ENCODE measurements at regions not wholly inside any gene's neighbourhood (a gene's known extent, or its start where the extent isn't known, plus 50 kb on each side); places are given as distances from the start of the nearest gene placed in this dataset.

- TF ChIP-seq POLR2A (IDR thresholded peaks at IDR 0.05) (no peak), CTCF (IDR thresholded peaks at IDR 0.05) (no peak), POLR2AphosphoS5 (IDR thresholded peaks at IDR 0.05; ENCODE audit: insufficient read depth in 1 of 2, low read depth in 1 of 2) (no peak)
- H3K4me1 ChIP-seq = no peaks in the 10 kb centered on the region
- H3K4me3 ChIP-seq = no peak overlapping the region
- no peak overlapping the region for H3K27ac ChIP-seq
- no peak for DNase-seq (ENCODE audit: extremely low spot score in 2 of 2)
- H3K36me3 ChIP-seq = no peaks in the 10 kb centered on the region
- no peaks in the 10 kb centered on the region for H3K27me3 ChIP-seq
- intact Hi-C loops (cut with DNase I) = no loop called here
- no peaks in the 10 kb centered on the region for H3K9me3 ChIP-seq
These were observed 210.2 kb upstream of the ADARB2 start for GRCh38 chr10:1947464-1948003.

DNA sequence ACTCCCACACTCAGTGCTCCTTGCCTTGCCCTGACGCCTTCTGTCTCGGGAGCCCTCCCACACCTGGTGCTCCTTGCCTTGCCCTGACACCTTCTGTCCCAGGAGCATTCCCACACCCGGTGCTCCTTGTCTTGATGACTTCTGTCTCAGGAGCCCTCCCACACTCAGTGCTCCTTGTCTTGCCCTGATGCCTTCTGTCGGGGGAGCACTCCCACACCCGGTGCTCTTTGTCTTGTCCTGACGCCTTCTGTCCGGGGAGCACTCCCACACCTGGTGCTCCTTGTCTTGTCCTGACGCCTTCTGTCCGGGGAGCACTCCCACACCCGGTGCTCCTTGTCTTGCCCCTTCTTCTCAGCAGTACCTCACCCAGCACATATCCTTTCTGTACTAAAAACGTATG lies 207.2 kb upstream of the ADARB2 start:
- Histone ChIP-seq H3K36me3 (no peaks in the 10 kb centered on the region), H3K4me1 (no peaks in the 10 kb centered on the region), H3K9me3 (no peaks in the 10 kb centered on the region), H3K4me3 (no peak overlapping the region), H3K27ac (no peak overlapping the region), H3K27me3 (no peaks in the 10 kb centered on the region)
- intact Hi-C loops (cut with DNase I) = no loop called here
- DNase-seq (ENCODE audit: extremely low spot score in 2 of 2) = no peak
- TF ChIP-seq POLR2A (IDR thresholded peaks at IDR 0.05) = no peak
- no peak for TF ChIP-seq POLR2AphosphoS5 (IDR thresholded peaks at IDR 0.05; ENCODE audit: insufficient read depth in 1 of 2, low read depth in 1 of 2)
- TF ChIP-seq CTCF (IDR thresholded peaks at IDR 0.05) = no peak

DNA sequence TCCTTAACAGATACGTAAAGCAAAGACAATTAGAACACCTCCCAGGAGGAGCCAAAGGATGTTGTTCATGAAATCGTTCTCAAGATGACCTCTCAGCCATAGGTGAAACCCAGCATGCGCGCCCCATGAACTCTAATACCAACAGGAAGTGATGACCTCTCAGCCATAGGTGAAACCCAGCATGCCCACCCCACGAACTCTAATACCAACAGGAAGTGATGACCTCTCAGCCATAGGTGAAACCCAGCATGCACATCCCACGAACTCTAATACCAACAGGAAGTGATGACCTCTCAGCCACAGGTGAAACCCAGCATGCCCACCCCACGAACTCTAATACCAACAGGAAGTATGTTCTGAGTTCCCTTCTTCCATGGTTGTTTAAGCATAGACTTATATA lies 205.2 kb upstream of the ADARB2 start:
- no peak overlapping the region for H3K27ac ChIP-seq

DNA sequence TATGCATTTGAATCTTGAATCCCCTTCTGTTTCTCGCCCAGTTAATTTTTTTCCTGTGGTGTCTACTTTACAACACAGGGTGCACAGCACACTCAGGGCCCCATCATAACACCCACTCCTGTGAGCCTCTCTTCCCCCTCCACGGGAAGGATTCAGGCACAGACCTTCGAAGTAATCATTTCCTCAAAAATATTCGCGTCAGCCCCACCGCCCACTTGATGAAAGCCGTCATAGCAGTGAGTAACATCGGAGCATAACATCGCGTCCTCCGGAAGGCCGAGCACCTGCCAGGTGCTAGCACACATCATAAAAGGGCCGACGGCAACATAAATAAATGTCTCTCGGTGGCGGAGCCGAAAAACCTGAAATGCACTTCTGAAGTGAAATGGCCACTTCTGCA lies 201.7 kb upstream of the ADARB2 start:
- H3K4me3 ChIP-seq = no peak overlapping the region
- no peak for DNase-seq (ENCODE audit: extremely low spot score in 2 of 2)
- TF ChIP-seq POLR2AphosphoS5 (IDR thresholded peaks at IDR 0.05; ENCODE audit: insufficient read depth in 1 of 2, low read depth in 1 of 2) (no peak), CTCF (IDR thresholded peaks at IDR 0.05) (no peak), POLR2A (IDR thresholded peaks at IDR 0.05) (no peak)
- no peaks in the 10 kb centered on the region for H3K27me3 ChIP-seq
- intact Hi-C loops (cut with DNase I) = no loop called here
- no peaks in the 10 kb centered on the region for H3K36me3 ChIP-seq
- no peaks in the 10 kb centered on the region for H3K9me3 ChIP-seq
- no peak overlapping the region for H3K27ac ChIP-seq
- H3K4me1 ChIP-seq = no peaks in the 10 kb centered on the region

More for the DNA sequence above, 205.2 kb upstream of the ADARB2 start:
- Histone ChIP-seq H3K36me3 (no peaks in the 10 kb centered on the region), H3K4me1 (no peaks in the 10 kb centered on the region), H3K9me3 (no peaks in the 10 kb centered on the region), H3K27me3 (no peaks in the 10 kb centered on the region), H3K4me3 (no peak overlapping the region)
- intact Hi-C loops (cut with DNase I) = no loop called here
- no peak for DNase-seq (ENCODE audit: extremely low spot score in 2 of 2)
- TF ChIP-seq POLR2AphosphoS5 (IDR thresholded peaks at IDR 0.05; ENCODE audit: insufficient read depth in 1 of 2, low read depth in 1 of 2) (no peak), CTCF (IDR thresholded peaks at IDR 0.05) (no peak), POLR2A (IDR thresholded peaks at IDR 0.05) (no peak)

DNA sequence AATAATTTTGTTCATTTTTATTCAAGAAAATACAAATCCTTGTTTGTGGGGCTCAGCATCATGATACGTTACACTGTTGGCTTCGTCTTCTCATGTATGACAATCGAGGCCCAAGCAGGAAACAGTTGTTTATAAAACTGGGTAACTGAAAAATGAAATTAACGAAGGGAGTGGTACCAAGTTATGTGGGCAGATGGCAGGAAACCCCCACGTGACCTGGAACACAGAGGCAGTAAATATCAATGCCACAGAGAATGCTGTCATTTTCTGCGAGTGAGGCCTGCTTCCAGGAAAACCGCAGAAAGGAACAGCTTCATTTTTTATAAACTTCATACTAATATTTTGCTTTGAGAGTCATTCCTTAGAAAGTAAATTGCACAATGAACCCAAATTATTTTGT lies 201.0 kb upstream of the ADARB2 start:
- Histone ChIP-seq H3K27me3 (no peaks in the 10 kb centered on the region), H3K36me3 (no peaks in the 10 kb centered on the region), H3K27ac (no peak overlapping the region), H3K4me1 (no peaks in the 10 kb centered on the region), H3K9me3 (no peaks in the 10 kb centered on the region), H3K4me3 (no peak overlapping the region)
- DNase-seq (ENCODE audit: extremely low spot score in 2 of 2) = no peak
- intact Hi-C loops (cut with DNase I) = no loop called here
- TF ChIP-seq POLR2A (IDR thresholded peaks at IDR 0.05) = no peak
- no peak for TF ChIP-seq CTCF (IDR thresholded peaks at IDR 0.05)
- TF ChIP-seq POLR2AphosphoS5 (IDR thresholded peaks at IDR 0.05; ENCODE audit: insufficient read depth in 1 of 2, low read depth in 1 of 2) = no peak
